ENCODE measurements at regions not wholly inside any gene's neighbourhood (a gene's known extent, or its start where the extent isn't known, plus 50 kb on each side); places are given as distances from the start of the nearest gene placed in this dataset.
A peak's percentile ranks its signal among the peaks of the same experiment; 100 is the strongest.

DNA sequence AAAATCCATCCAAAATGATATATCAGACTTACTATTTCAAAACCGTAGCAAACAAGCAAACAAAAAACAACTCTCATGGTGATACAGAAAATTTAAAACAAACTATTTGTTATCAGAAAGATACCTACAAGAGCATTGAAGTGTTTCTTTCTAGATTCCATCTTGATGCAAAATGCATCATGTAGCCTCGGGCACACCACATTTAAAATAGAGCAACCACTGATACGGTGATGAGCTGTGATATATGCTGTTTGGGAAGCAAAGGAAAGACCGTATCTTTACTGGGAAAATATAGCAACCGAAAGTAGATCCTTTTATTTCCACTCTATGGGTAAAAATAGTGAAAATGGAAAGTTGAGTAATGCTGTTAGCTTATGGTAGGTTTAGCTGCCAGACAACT is 892.0 kb downstream of the GATA3 start:
- no peak overlapping the region for H3K4me3 ChIP-seq (ENCODE audit: control insufficient read depth, low read depth, low read length)
- no peak for DNase-seq (ENCODE audit: low read depth)
- TF ChIP-seq, protein P1, sequence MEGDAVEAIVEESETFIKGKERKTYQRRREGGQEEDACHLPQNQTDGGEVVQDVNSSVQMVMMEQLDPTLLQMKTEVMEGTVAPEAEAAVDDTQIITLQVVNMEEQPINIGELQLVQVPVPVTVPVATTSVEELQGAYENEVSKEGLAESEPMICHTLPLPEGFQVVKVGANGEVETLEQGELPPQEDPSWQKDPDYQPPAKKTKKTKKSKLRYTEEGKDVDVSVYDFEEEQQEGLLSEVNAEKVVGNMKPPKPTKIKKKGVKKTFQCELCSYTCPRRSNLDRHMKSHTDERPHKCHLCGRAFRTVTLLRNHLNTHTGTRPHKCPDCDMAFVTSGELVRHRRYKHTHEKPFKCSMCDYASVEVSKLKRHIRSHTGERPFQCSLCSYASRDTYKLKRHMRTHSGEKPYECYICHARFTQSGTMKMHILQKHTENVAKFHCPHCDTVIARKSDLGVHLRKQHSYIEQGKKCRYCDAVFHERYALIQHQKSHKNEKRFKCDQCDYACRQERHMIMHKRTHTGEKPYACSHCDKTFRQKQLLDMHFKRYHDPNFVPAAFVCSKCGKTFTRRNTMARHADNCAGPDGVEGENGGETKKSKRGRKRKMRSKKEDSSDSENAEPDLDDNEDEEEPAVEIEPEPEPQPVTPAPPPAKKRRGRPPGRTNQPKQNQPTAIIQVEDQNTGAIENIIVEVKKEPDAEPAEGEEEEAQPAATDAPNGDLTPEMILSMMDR (conservative IDR thresholded peaks at IDR 0.05; ENCODE audit: control insufficient read depth, insufficient read depth, low read depth, low read length), result no peak

DNA sequence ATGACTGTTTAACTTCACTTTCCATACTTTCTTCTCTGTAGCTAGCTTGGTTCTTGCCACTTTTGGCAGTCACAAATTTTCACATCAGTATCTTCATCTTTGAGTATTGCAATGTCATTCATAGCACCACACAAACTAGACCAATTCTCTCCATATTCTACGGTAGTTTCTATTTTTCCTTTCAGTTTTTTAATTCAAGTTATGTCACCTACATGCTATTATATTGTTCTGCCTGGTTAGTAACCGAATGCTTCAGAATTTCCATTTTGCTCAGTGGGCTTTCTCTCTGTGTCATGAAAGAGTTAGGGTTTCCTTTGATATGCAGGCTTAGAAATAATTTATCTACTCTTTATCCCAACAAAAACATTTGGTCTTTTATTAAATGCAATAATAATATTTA is 896.5 kb downstream of the GATA3 start:
- DNase-seq (ENCODE audit: low read depth), result no peak
- TF ChIP-seq, protein P1 (conservative IDR thresholded peaks at IDR 0.05; ENCODE audit: control insufficient read depth, insufficient read depth, low read depth, low read length), result no peak
- no peak overlapping the region for H3K4me3 ChIP-seq (ENCODE audit: control insufficient read depth, low read depth, low read length)

DNA sequence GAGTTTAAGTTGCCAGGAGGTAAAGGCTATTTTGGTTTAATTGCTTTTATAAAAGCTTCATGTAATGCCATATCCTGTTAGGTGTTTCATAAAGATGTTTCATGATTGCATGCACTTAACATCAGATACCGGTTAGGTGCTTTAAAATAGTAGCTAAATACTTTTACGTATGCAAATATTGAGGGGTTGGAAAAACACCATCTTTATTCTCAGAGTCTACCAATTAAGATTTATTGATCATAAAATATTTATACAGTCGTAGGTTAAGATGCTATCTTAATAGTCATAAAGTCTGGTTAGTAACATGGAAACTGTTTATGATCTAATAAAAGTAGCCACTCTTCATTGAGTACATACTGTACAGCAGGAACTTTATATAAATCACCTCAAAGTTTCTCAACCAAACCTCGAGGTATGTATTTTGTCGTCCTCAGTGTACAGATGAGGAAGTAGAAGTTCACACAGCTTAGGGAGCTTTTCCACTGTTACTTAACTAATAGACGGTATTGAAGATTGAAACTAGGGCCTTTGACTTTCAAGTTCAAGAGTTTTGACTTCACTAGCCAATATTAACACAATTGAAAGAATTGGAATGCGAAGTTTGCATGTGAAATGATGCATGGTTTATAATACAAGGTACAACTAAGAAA is 897.1 kb downstream of the GATA3 start:
- no peak overlapping the region for H3K4me3 ChIP-seq (ENCODE audit: control insufficient read depth, low read depth, low read length)
- TF ChIP-seq, protein P1 (conservative IDR thresholded peaks at IDR 0.05; ENCODE audit: control insufficient read depth, insufficient read depth, low read depth, low read length), result no peak
- DNase-seq (ENCODE audit: low read depth), result no peak

DNA sequence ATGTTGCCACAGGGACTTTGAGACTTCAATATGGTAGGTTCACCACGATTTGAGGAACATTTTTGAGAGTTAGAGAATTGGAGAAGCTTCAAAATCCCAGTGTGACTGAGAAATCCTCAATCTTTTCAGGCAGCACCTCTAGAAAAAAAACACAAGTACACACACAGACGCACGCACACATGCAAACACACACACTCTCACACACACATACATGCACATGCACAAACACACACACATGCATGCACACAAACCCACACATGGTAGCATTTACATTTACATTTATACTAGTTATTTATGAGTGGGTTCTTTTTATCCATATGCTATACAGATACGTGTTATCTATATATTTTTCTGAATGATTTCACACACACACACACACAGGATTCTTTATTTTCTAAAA is 901.9 kb downstream of the GATA3 start:
- no peak for DNase-seq (ENCODE audit: low read depth)

DNA sequence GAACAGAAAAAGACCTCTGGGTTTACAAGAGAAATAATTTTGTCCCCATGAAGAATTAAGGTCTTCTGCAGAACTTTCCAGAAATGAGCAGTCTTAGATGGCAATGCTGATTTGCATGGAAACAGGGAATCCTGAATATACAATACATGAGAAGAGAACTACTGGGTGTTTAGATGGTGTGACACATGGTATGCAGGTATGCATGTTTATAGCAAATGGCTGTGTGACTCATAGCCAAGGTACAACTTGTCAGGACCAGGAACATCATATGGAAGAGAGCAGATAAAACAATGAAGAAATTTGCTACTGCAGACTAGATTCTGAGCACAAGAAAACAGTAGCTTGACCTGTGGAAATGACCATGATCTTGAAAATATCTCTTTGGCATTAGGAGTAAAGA is 907.8 kb downstream of the GATA3 start:
- TF ChIP-seq, protein P1 (conservative IDR thresholded peaks at IDR 0.05; ENCODE audit: control insufficient read depth, insufficient read depth, low read depth, low read length), result no peak
- no peak for DNase-seq (ENCODE audit: low read depth)
- H3K4me3 ChIP-seq (ENCODE audit: control insufficient read depth, low read depth, low read length), result no peak overlapping the region

More for the DNA sequence above, 901.9 kb downstream of the GATA3 start:
- H3K4me3 ChIP-seq (ENCODE audit: control insufficient read depth, low read depth, low read length), result no peak overlapping the region
- TF ChIP-seq, protein P1 (conservative IDR thresholded peaks at IDR 0.05; ENCODE audit: control insufficient read depth, insufficient read depth, low read depth, low read length), result no peak

DNA sequence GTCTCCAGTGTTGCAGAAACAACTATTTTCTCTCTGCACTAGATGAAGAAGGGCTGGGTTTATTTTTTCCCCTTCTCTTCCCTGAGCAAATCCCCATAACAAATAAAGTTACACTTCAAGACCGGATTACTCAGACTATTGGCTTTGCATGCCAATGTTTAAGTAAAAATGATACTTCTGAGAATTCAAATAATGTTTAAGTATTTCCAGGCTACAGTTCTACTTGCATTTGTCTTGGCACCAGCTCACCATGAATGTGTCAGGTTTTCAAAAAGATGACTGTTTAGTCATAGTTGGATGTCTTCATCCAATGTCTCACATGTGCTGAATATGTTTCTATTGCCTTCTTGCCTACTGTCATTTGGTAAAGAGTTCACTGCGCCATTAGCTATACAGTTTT is 912.6 kb downstream of the GATA3 start:
- peak; percentile 38 for DNase-seq (ENCODE audit: low read depth)
- H3K4me3 ChIP-seq (ENCODE audit: control insufficient read depth, low read depth, low read length), result no peak overlapping the region
- TF ChIP-seq, protein P1 (conservative IDR thresholded peaks at IDR 0.05; ENCODE audit: control insufficient read depth, insufficient read depth, low read depth, low read length), result no peak

DNA sequence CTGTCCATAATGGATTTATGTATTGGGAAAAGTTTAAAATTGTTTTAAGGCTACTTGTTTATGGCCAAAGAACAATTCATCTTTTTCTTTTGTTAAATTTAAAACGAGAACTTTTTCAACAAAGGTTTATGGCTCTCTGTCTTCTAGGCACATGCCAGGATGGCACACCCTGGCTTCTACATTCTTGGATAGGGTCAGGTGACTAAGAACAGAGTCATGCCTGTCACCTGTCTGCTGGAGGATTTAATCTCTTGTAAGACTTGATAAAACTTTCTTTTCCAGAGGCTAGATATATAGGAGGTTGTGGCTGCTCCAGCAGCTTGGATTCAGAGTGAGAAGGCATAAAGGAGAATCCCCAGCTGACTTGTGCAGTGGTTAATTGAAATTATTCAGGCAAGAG is 915.4 kb downstream of the GATA3 start:
- no peak for DNase-seq (ENCODE audit: low read depth)
- TF ChIP-seq, protein P1 (conservative IDR thresholded peaks at IDR 0.05; ENCODE audit: control insufficient read depth, insufficient read depth, low read depth, low read length), result no peak
- no peak overlapping the region for H3K4me3 ChIP-seq (ENCODE audit: control insufficient read depth, low read depth, low read length)
